ENCODE measurements at regions not wholly inside any gene's neighbourhood (a gene's known extent, or its start where the extent isn't known, plus 50 kb on each side); places are given as distances from the start of the nearest gene placed in this dataset.

- TF ChIP-seq CTCF (IDR thresholded peaks at IDR 0.05) (no peak), POLR2A (IDR thresholded peaks at IDR 0.05) (no peak), EP300 (IDR thresholded peaks at IDR 0.05) (no peak), POLR2AphosphoS5 (IDR thresholded peaks at IDR 0.05) (no peak)
These were observed 396.2 kb downstream of the TYW1 start for GRCh38 chr7:67392596-67393438.
